PC-9 (cell line): ENCODE measurements at regions not wholly inside any gene's neighbourhood (a gene's known extent, or its start where the extent isn't known, plus 50 kb on each side); places are given as distances from the start of the nearest gene placed in this dataset.

Experiments used
- BruUV-seq: library from RNA; stranded (reverse); fragments of 400-500 nt; replicated peaks from 2 replicates; lab custom pipeline; 2021; lab: Mats Ljungman, UMichigan
- CTCF ChIA-PET: fragments of 300-600 bp; sonication (Branson Sonifier 250); formaldehyde crosslinking; loops from one replicate; lab custom pipeline; 2022; ENCODE audit warnings: antibody characterized with exemption; lab: Charles Lee
- POLR2A ChIA-PET: fragments of 300-600 bp; sonication (Branson Sonifier 250); formaldehyde crosslinking; loops from one replicate; lab custom pipeline; 2022; ENCODE audit warnings: antibody characterized with exemption; ENCODE audit not compliant: unreplicated experiment; lab: Charles Lee
- DNase-seq, 2 experiments: peaks; one replicate each; pipeline versions ENCODE4 v3.0.0 to v3.0.0-alpha.2; 2015 to 2022; ENCODE audit warnings: mixed read lengths in 1 of 2
- H2AFZ ChIP-seq: fragments of 200-600 bp; sonication (generic); 2 replicates; pipeline ENCODE4 v1.8.1; 2017; ENCODE audit warnings: antibody characterized with exemption
- H3F3A ChIP-seq: fragments of 200-600 bp; sonication (generic); 2 replicates; pipeline ENCODE4 v1.8.1; 2017; ENCODE audit warnings: antibody characterized with exemption, mild to moderate bottlenecking, low read depth; ENCODE audit not compliant: insufficient read depth
- H3K27ac ChIP-seq: fragments of 200-600 bp; sonication (generic); 2 replicates; pipeline ENCODE4 v1.6.1; 2016; ENCODE audit warnings: mixed run types
- H3K27me3 ChIP-seq: fragments of 200-600 bp; sonication (generic); 2 replicates; pipeline ENCODE4 v1.6.1; 2016; ENCODE audit warnings: low read depth, mixed run types; ENCODE audit not compliant: insufficient read depth
- H3K36me3 ChIP-seq: fragments of 200-600 bp; sonication (generic); 2 replicates; pipeline ENCODE4 v1.6.1; 2016; ENCODE audit warnings: low read depth, mixed run types
- H3K4me1 ChIP-seq: fragments of 200-600 bp; sonication (generic); replicated peaks from 2 replicates; pipeline ENCODE4 v1.6.1; 2016; ENCODE audit warnings: mixed run types; ENCODE audit not compliant: insufficient read depth
- H3K4me2 ChIP-seq: fragments of 200-600 bp; sonication (generic); 2 replicates; pipeline ENCODE4 v1.6.1; 2017; ENCODE audit warnings: mixed run types
- H3K4me3 ChIP-seq: fragments of 200-600 bp; sonication (generic); 2 replicates; pipeline ENCODE4 v1.6.1; 2016; ENCODE audit warnings: mixed run types
- H3K79me2 ChIP-seq: fragments of 200-600 bp; sonication (generic); 2 replicates; pipeline ENCODE4 v1.6.1; 2017; ENCODE audit warnings: low read depth, mixed run types
- H3K9me2 ChIP-seq: fragments of 200-600 bp; sonication (generic); 2 replicates; pipeline ENCODE4 v1.8.1; 2017; ENCODE audit warnings: mild to moderate bottlenecking; ENCODE audit not compliant: insufficient read depth
- H3K9me3 ChIP-seq: fragments of 200-600 bp; sonication (generic); 2 replicates; pipeline ENCODE4 v1.8.1; 2016; ENCODE audit warnings: low read depth; ENCODE audit not compliant: insufficient read depth
- H4K20me1 ChIP-seq: fragments of 200-600 bp; sonication (generic); 2 replicates; pipeline ENCODE4 v1.8.1; 2017; ENCODE audit not compliant: insufficient read depth
- EZH2 ChIP-seq: fragments of 200-600 bp; sonication (generic); IDR thresholded peaks from 2 replicates; pipeline ENCODE4 v1.8.0; 2017; ENCODE audit warnings: antibody characterized with exemption, low read depth
- intact Hi-C: fragments of 100-400 bp; cut with micrococcal nuclease; formaldehyde crosslinking; loops from one replicate; pipeline ENCODE4 v1.10.0; 2022; ENCODE audit not compliant: unreplicated experiment
- TF ChIP-seq, protein P1 (sequence below): fragments of 200-600 bp; sonication (generic); conservative IDR thresholded peaks from 2 replicates; pipeline ENCODE4 v1.6.1; 2017; ENCODE audit warnings: mixed run types, antibody characterized with exemption, mild to moderate bottlenecking, moderate library complexity

DNA sequence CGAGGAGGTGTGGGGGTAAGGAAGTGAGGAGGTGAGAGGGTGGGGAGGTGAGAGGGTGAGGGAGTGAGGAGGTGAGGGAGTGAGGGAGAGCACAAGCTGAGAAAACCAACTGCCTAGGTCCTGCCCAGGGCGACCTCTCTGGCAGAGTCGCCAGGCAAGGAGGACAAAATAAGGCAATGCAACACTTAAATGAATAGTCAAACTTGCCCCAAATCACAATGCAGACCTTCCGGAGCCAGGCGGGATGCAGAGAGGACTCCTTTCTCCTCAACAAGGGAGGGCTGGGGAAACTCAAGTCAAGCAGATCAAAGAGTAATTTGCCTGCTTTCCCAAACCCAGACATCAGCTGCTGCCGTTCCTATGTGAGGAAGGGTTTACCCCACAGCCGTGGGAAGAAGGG lies 86.0 kb downstream of the CCDC185 start:
- H3K27ac ChIP-seq = no peak overlapping the region
- no peak for DNase-seq
- BruUV-seq = no TSS peak
- 0 out of 2 replicates have a peak, but pooled peaks cover 4% of the 10 kb centered on the region for H3K9me3 ChIP-seq
- H3K4me2 ChIP-seq = no peak overlapping the region
- H3K4me3 ChIP-seq = no peak overlapping the region
- H3K9me2 ChIP-seq = no peaks in the 10 kb centered on the region
- no peaks in the 10 kb centered on the region for H3K79me2 ChIP-seq
- POLR2A ChIA-PET = no interaction called here
- TF ChIP-seq EZH2 = no peak
- TF ChIP-seq, protein P1, sequence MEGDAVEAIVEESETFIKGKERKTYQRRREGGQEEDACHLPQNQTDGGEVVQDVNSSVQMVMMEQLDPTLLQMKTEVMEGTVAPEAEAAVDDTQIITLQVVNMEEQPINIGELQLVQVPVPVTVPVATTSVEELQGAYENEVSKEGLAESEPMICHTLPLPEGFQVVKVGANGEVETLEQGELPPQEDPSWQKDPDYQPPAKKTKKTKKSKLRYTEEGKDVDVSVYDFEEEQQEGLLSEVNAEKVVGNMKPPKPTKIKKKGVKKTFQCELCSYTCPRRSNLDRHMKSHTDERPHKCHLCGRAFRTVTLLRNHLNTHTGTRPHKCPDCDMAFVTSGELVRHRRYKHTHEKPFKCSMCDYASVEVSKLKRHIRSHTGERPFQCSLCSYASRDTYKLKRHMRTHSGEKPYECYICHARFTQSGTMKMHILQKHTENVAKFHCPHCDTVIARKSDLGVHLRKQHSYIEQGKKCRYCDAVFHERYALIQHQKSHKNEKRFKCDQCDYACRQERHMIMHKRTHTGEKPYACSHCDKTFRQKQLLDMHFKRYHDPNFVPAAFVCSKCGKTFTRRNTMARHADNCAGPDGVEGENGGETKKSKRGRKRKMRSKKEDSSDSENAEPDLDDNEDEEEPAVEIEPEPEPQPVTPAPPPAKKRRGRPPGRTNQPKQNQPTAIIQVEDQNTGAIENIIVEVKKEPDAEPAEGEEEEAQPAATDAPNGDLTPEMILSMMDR = no peak
- H3F3A ChIP-seq = no peaks in the 10 kb centered on the region
- no peaks in the 10 kb centered on the region for H4K20me1 ChIP-seq
- H3K27me3 ChIP-seq = peaks cover 66% of the 10 kb centered on the region
- no peak overlapping the region for H2AFZ ChIP-seq
- no peaks in the 10 kb centered on the region for H3K4me1 ChIP-seq
- CTCF ChIA-PET = no interaction called here
- H3K36me3 ChIP-seq = no peaks in the 10 kb centered on the region
- intact Hi-C loops = no loop called here

GRCh38 chr1:223479718-223480425 lies 86.7 kb downstream of the CCDC185 start:
- no peak overlapping the region for H3K4me2 ChIP-seq
- H3K4me1 ChIP-seq = no peaks in the 10 kb centered on the region
- ChIA-PET POLR2A (no interaction called here), CTCF (no interaction called here)
- no peak overlapping the region for H2AFZ ChIP-seq
- intact Hi-C loops = no loop called here
- DNase-seq = no peak
- TF ChIP-seq, protein P1 = no peak
- no peak for TF ChIP-seq EZH2
- no peak overlapping the region for H3K27ac ChIP-seq
- H3K27me3 ChIP-seq = peaks cover 65% of the 10 kb centered on the region
- no peaks in the 10 kb centered on the region for H3F3A ChIP-seq
- no peak overlapping the region for H3K4me3 ChIP-seq
- no peaks in the 10 kb centered on the region for H4K20me1 ChIP-seq
- H3K79me2 ChIP-seq = no peaks in the 10 kb centered on the region
- no peaks in the 10 kb centered on the region for H3K9me2 ChIP-seq
- no TSS peak for BruUV-seq
- H3K9me3 ChIP-seq = 0 out of 2 replicates have a peak, but pooled peaks cover 4% of the 10 kb centered on the region
- no peaks in the 10 kb centered on the region for H3K36me3 ChIP-seq

- TF ChIP-seq, protein P1 = no peak
- no peak for TF ChIP-seq EZH2
- no TSS peak for BruUV-seq
- H3K4me1 ChIP-seq = no peaks in the 10 kb centered on the region
- intact Hi-C loops = no loop called here
- no peak overlapping the region for H2AFZ ChIP-seq
- H3K9me2 ChIP-seq = no peaks in the 10 kb centered on the region
- no peak overlapping the region for H3K4me3 ChIP-seq
- no peaks in the 10 kb centered on the region for H4K20me1 ChIP-seq
- 0 out of 2 replicates have a peak, but pooled peaks cover 4% of the 10 kb centered on the region for H3K9me3 ChIP-seq
- H3K27me3 ChIP-seq = peaks cover 50% of the 10 kb centered on the region
- H3F3A ChIP-seq = no peaks in the 10 kb centered on the region
- H3K79me2 ChIP-seq = no peaks in the 10 kb centered on the region
- POLR2A ChIA-PET = no interaction called here
- DNase-seq = no peak
- H3K4me2 ChIP-seq = no peak overlapping the region
- CTCF ChIA-PET = no interaction called here
- no peak overlapping the region for H3K27ac ChIP-seq
- no peaks in the 10 kb centered on the region for H3K36me3 ChIP-seq
These were observed 88.9 kb downstream of the CCDC185 start for GRCh38 chr1:223482132-223482531.
